ENCODE measurements at regions not wholly inside any gene's neighbourhood (a gene's known extent, or its start where the extent isn't known, plus 50 kb on each side); places are given as distances from the start of the nearest gene placed in this dataset.

DNA sequence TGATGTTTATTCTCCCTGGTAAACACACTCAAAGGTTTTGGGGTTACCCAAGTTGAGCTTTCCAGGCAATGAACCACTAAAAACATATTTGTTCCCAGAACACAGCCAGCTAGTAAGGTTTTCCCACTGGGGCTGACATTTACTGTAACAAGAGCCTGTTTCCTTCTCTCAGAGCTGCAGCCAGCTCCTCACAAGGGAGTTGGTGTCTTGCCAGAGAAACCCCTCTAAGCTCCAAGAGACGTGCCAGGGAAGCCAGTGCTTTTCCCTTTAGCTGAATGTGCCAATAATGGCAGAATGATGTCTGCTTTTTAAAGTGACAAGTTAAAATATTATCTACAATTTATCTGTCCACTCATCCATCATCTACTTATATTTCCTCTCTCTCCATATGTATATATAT, 170.8 kb upstream of the RBFOX1 start:
- DNase-seq (ENCODE audit: low spot score in 2 of 2): no peak
- Mint-ChIP-seq H3K4me3 (no peak overlapping the region), H3K4me1 (no peaks in the 10 kb centered on the region), H3K36me3 (no peaks in the 10 kb centered on the region), H3K9me3 (peaks cover 12% of the 10 kb centered on the region), H3K27ac (no peak overlapping the region), H3K27me3 (no peaks in the 10 kb centered on the region)
- ATAC-seq (ENCODE audit: low read depth): no peak

DNA sequence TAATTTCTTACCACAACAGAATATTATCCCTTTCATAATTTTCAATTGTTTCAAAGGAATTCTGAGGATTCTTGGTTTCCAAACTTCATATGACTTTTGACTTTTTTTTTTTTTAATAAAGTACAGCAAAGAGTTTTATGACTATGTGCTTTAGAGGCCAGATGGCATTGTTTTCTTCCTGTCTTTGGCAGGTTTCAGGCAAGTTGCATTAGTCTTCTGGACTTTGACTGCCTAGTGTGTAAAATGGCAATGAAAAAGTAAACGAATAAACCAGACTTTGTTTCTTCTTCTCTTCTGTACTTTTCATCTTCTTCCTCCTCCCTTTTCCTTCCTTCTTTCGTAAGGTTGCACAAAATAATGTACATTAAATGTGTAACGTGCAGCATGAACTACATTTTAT, 172.6 kb upstream of the RBFOX1 start:
- ATAC-seq (ENCODE audit: low read depth) (no peak), DNase-seq (ENCODE audit: low spot score in 2 of 2) (no peak)
- Mint-ChIP-seq H3K4me1 (no peaks in the 10 kb centered on the region), H3K4me3 (no peak overlapping the region), H3K27ac (no peak overlapping the region), H3K36me3 (no peaks in the 10 kb centered on the region), H3K27me3 (no peaks in the 10 kb centered on the region), H3K9me3 (peaks cover 8% of the 10 kb centered on the region)

DNA sequence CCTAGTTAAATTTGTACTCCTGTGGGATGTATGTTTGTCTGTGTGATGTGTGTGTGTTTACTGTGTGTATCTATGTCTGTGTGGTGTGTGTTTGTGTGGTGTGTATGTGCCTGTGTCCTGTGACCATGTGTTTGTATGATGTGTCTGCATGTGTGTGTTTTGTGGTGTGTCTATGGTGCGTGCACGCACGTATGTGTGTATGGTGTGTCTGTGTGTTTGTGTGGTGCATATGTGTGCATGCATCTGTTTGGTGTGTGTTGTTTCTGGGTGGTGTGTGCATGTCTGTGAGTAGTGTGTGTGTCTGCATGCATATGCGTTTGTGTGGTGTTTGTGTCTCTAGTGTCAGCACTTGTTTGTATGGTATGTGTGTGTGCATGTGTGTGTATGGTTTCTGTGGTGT, 174.2 kb upstream of the RBFOX1 start:
- no peaks in the 10 kb centered on the region for H3K36me3 Mint-ChIP-seq
- no peak overlapping the region for H3K27ac Mint-ChIP-seq
- no peaks in the 10 kb centered on the region for H3K4me1 Mint-ChIP-seq
- no peaks in the 10 kb centered on the region for H3K27me3 Mint-ChIP-seq
- no peak for ATAC-seq (ENCODE audit: low read depth)
- no peak for DNase-seq (ENCODE audit: low spot score in 2 of 2)
- no peak overlapping the region for H3K4me3 Mint-ChIP-seq
- H3K9me3 Mint-ChIP-seq: peaks cover 8% of the 10 kb centered on the region

DNA sequence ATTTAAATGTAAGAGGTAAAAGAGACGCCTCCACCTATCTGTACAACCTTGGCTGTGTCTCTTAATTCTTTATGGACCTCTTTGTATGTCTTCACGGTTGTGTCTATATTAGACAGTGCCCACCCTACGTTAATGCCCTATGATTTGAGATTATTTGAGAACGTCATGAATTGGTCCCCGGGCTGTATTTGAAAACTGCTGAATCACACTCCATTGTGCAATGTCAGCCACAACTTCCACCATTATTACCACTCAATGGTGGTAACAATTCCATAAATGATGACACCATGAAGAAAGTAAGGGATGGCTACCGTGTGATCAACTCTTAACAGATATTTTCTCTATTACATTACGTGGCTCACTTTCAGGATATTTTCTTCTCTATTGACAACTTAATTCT, 182.4 kb upstream of the RBFOX1 start:
- no peak overlapping the region for H3K4me3 Mint-ChIP-seq
- DNase-seq (ENCODE audit: low spot score in 2 of 2) (no peak), ATAC-seq (ENCODE audit: low read depth) (no peak)
- no peaks in the 10 kb centered on the region for H3K4me1 Mint-ChIP-seq
- no peaks in the 10 kb centered on the region for H3K36me3 Mint-ChIP-seq
- H3K9me3 Mint-ChIP-seq: peaks cover 3% of the 10 kb centered on the region
- no peak overlapping the region for H3K27ac Mint-ChIP-seq
- no peaks in the 10 kb centered on the region for H3K27me3 Mint-ChIP-seq

DNA sequence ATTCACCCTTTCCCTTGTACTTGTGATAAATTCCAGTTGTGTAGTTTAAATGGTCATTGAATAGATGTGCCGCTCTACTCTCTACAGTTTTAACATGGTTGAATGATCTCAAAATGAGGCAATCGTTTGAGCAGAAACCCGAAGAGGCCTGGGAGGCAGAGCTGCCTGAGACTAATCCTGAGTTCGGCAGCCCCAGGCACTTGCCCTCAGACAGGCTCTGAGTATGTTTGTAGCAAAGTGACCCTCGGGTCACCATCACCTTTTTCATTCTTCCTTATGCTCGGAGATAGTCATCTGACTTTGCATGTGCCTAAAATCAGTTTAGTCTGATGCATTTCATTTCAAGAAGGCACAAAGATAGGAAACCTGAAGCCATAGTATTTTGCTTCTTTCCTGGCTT, 184.0 kb upstream of the RBFOX1 start:
- H3K4me3 Mint-ChIP-seq: no peak overlapping the region
- peaks cover 3% of the 10 kb centered on the region for H3K9me3 Mint-ChIP-seq
- no peak overlapping the region for H3K27ac Mint-ChIP-seq
- H3K4me1 Mint-ChIP-seq: no peaks in the 10 kb centered on the region
- DNase-seq (ENCODE audit: low spot score in 2 of 2) (no peak), ATAC-seq (ENCODE audit: low read depth) (no peak)
- H3K27me3 Mint-ChIP-seq: no peaks in the 10 kb centered on the region
- no peaks in the 10 kb centered on the region for H3K36me3 Mint-ChIP-seq

DNA sequence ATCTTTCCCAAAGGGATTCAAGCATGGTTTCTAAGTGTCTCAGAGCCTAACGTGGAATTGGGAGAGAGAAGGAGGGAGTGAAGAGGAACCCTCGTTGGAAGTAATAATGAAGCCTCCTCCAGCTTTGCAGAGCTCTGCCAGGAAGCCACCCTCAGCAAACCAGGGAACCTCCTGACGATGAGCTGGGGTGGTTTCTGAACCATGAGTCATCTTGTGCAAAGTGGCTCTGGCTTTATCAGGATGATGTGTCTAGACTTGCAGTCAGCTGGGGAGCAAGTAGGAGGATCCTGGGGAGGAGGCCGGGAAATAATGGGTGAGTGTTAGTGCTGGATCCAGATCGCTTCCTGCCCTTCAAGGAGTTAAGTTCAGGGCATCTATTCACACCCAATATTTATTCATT, 191.7 kb upstream of the RBFOX1 start:
- Mint-ChIP-seq H3K9me3 (peaks cover 12% of the 10 kb centered on the region), H3K27me3 (no peaks in the 10 kb centered on the region), H3K4me1 (no peaks in the 10 kb centered on the region), H3K4me3 (no peak overlapping the region), H3K36me3 (no peaks in the 10 kb centered on the region), H3K27ac (no peak overlapping the region)
- DNase-seq (ENCODE audit: low spot score in 2 of 2) (no peak), ATAC-seq (ENCODE audit: low read depth) (no peak)

DNA sequence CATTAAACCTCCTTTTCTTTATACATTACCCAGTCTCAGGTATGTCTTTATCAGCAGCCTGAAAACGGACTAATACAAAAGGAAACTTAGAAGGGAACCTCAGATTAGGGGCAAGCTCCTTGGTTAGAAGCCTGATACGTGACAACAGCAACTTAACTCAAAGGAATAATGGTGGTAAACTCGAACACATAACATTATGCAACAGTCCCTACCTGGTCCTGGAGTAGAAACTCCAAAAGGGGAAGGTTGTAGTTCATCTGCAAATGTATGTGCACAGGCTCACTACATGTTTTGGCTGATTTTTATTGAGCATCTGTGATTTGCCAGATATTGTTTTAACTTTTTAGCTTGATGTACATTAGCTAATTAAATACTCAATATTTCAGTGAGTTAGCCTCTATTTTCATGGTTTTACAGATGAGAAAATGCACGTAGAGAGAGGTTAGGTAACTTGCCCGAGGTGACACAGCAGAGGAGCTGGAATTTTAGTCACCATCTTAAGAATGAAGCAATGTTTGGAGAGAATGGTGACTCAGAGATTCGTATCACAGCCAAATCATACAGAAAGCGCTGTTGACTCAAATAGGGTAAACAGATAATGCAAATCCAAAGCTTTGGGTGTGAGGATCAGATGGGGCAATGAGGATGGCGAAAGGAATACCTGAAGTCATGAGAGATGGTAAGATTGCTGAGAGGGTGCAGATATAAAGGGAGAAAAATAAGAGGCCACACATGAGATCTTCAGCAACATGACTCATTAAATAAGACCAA, 194.9 kb upstream of the RBFOX1 start:
- ATAC-seq (ENCODE audit: low read depth) (no peak), DNase-seq (ENCODE audit: low spot score in 2 of 2) (no peak)
- Mint-ChIP-seq H3K27me3 (no peaks in the 10 kb centered on the region), H3K27ac (no peak overlapping the region), H3K36me3 (no peaks in the 10 kb centered on the region), H3K9me3 (peaks cover 12% of the 10 kb centered on the region), H3K4me1 (no peaks in the 10 kb centered on the region), H3K4me3 (no peak overlapping the region)

DNA sequence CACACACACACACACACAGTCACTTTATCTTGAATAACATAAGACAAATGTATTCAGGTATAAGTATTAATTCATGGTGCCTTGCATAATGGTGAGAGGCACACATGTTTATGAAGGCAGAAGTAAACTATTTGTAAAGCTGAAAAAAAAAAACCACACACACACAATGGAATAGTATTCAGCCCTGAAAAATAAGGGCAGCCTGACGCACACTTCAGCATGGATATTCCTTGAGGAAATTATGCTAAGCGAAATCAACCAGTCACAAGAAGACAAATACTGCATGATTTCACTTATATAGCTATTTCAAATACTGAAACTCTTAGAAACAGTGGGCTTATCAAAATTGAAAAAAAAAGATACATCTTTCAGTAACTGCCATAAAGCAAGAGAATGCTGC, 200.2 kb upstream of the RBFOX1 start:
- DNase-seq (ENCODE audit: low spot score in 2 of 2): no peak
- no peaks in the 10 kb centered on the region for H3K4me1 Mint-ChIP-seq
- peaks cover 7% of the 10 kb centered on the region for H3K9me3 Mint-ChIP-seq
- no peaks in the 10 kb centered on the region for H3K36me3 Mint-ChIP-seq
- no peaks in the 10 kb centered on the region for H3K27me3 Mint-ChIP-seq
- no peak overlapping the region for H3K4me3 Mint-ChIP-seq
- no peak overlapping the region for H3K27ac Mint-ChIP-seq
- no peak for ATAC-seq (ENCODE audit: low read depth)

DNA sequence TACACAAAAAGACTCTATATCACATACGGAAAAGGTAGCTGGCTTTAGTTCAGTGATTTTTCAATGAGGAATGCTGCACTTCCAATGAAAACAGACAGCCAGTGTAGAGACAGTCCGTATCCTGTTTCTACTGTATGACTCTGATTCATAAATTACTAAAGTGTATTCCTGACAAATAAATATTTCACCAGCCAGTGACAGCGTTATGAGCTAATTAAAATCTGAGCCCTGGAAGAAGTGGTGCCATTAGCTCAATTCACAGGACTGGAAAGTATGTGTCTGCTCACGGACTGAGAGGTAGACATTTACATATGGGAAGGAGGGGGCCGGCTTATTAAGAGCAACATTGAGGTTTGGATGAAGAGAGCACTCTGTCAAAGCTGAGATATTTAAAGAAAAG, 207.9 kb upstream of the RBFOX1 start:
- no peak for DNase-seq (ENCODE audit: low spot score in 2 of 2)
- H3K9me3 Mint-ChIP-seq: peaks cover 8% of the 10 kb centered on the region
- H3K27me3 Mint-ChIP-seq: no peaks in the 10 kb centered on the region
- H3K27ac Mint-ChIP-seq: no peak overlapping the region
- H3K36me3 Mint-ChIP-seq: no peaks in the 10 kb centered on the region
- ATAC-seq (ENCODE audit: low read depth): no peak
- no peaks in the 10 kb centered on the region for H3K4me1 Mint-ChIP-seq
- H3K4me3 Mint-ChIP-seq: no peak overlapping the region

DNA sequence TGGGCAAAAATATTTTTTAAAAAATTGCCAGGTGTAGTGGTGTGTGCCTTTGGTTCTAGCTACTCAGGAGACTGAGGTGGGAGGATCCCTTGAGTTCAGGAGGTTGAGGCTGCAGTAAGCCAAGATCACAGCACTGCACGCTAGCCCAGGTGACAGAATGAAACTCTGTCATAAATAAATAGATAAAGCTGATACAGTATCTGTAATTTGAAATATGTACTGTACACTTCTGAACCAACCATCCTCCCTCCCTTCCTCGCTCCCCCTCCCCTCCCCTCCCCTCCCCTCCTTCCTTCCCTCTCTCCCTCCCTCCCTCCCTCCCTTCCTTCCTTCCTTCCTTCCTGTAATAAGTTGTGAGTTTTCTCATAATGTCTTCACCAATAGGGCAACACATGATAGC, 208.4 kb upstream of the RBFOX1 start:
- no peak overlapping the region for H3K27ac Mint-ChIP-seq
- no peaks in the 10 kb centered on the region for H3K27me3 Mint-ChIP-seq
- DNase-seq (ENCODE audit: low spot score in 2 of 2): no peak
- no peaks in the 10 kb centered on the region for H3K4me1 Mint-ChIP-seq
- ATAC-seq (ENCODE audit: low read depth): no peak
- peaks cover 8% of the 10 kb centered on the region for H3K9me3 Mint-ChIP-seq
- H3K36me3 Mint-ChIP-seq: no peaks in the 10 kb centered on the region
- no peak overlapping the region for H3K4me3 Mint-ChIP-seq

DNA sequence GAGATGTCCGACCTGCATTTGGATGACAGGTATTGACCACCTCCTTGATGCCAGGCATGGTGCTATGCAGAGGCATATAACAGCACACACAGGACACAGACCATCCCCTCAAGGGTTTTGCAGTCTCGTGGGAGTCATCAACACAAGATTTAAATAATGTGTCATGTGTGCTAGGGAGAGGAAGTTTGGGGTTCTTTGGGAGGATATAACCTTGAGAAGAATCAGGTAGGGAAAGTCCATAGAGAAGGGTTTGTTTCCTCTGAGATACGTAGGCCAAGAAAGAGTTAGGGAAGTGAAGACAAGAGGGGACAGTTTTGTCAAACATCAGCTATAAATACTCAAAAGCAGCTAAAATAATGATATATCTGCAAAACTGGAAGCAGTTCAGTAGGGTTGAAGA, 215.9 kb upstream of the RBFOX1 start:
- ATAC-seq (ENCODE audit: low read depth) (no peak), DNase-seq (ENCODE audit: low spot score in 2 of 2) (no peak)
- no peak overlapping the region for H3K27ac Mint-ChIP-seq
- H3K27me3 Mint-ChIP-seq: no peaks in the 10 kb centered on the region
- no peaks in the 10 kb centered on the region for H3K9me3 Mint-ChIP-seq
- no peaks in the 10 kb centered on the region for H3K4me1 Mint-ChIP-seq
- no peak overlapping the region for H3K4me3 Mint-ChIP-seq
- H3K36me3 Mint-ChIP-seq: no peaks in the 10 kb centered on the region

DNA sequence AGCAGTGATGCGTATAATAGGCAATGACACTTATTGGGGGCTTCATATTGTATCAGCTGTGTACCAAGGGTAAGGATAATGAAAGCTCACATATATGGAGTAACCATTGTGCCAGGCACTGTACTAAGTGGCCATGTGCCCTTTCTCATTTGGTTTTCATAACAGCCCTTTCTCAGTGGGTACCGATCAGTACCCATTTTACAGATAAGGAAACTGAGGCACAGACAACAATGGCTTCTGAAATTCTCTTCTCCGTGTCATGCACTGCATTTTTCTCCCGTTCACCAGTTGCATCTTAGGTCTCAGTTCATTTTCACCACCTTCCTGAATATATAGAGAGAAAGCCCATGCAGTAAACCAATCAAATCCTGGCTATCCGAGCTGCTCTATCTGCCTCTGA, 216.7 kb upstream of the RBFOX1 start:
- Mint-ChIP-seq H3K27me3 (no peaks in the 10 kb centered on the region), H3K36me3 (no peaks in the 10 kb centered on the region), H3K9me3 (no peaks in the 10 kb centered on the region), H3K27ac (no peak overlapping the region), H3K4me3 (no peak overlapping the region), H3K4me1 (no peaks in the 10 kb centered on the region)
- ATAC-seq (ENCODE audit: low read depth): no peak
- no peak for DNase-seq (ENCODE audit: low spot score in 2 of 2)

DNA sequence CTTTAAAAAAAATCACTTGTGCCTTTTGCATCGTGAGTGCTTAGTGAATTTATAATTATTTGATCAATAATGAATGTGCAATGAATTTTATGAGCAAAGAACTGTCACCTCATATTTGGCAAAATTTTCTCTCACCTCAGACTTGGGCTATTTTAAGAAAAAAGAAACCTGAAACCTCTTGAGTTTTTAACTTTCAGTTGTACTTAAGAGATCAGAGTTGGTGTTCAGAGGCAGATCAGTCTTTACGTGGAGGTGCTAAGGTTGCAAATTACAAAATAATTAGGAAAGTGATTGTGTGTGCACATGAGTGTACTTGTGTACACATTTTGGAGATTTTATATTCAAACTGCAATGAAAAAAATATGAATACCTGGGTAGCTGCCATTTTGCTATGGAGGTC, 218.7 kb upstream of the RBFOX1 start:
- H3K4me1 Mint-ChIP-seq: no peaks in the 10 kb centered on the region
- H3K9me3 Mint-ChIP-seq: no peaks in the 10 kb centered on the region
- H3K36me3 Mint-ChIP-seq: no peaks in the 10 kb centered on the region
- no peak for ATAC-seq (ENCODE audit: low read depth)
- no peak overlapping the region for H3K27ac Mint-ChIP-seq
- no peak overlapping the region for H3K4me3 Mint-ChIP-seq
- no peaks in the 10 kb centered on the region for H3K27me3 Mint-ChIP-seq
- DNase-seq (ENCODE audit: low spot score in 2 of 2): no peak

DNA sequence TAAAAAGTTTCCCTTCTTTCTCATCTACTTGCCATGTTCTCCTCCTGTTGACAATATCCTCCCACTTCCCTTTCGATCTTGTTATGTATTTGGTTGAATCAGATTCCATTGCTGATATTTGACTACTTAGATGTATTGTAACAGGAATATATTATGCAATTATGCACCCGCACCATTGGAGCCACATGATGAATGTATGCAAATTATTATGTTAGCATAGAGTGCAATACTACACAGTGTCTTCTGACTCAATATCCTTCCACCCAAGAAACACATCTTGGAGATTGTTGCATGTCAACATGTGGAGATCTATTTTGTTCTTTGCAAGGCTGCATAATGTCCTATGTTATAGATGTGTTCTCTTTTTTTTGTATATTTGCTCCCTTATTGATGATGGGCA, 219.2 kb upstream of the RBFOX1 start:
- Mint-ChIP-seq H3K27ac (no peak overlapping the region), H3K4me3 (no peak overlapping the region), H3K4me1 (no peaks in the 10 kb centered on the region), H3K27me3 (no peaks in the 10 kb centered on the region), H3K9me3 (peaks cover 2% of the 10 kb centered on the region), H3K36me3 (no peaks in the 10 kb centered on the region)
- DNase-seq (ENCODE audit: low spot score in 2 of 2) (no peak), ATAC-seq (ENCODE audit: low read depth) (no peak)

DNA sequence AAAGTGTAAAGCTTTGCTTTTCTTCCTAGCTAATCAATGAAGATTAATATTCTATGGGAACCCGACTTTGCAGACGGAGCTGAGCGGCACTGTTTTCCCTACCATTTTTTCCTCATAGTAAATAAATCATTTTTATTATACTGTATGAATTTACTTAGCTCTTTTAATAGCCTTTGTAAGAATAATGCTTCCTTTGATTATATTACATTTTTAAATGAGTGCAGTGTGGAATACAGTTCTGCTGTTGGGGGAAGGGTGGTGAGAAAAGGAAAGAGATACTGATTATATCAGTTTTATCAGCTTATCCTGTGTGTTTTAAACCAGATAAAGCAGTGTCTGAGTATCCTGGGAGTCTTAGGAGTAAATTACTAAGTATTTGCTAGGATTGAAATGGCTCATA, 221.4 kb upstream of the RBFOX1 start:
- no peaks in the 10 kb centered on the region for H3K27me3 Mint-ChIP-seq
- ATAC-seq (ENCODE audit: low read depth) (no peak), DNase-seq (ENCODE audit: low spot score in 2 of 2) (no peak)
- no peak overlapping the region for H3K4me3 Mint-ChIP-seq
- H3K4me1 Mint-ChIP-seq: no peaks in the 10 kb centered on the region
- no peak overlapping the region for H3K27ac Mint-ChIP-seq
- peaks cover 2% of the 10 kb centered on the region for H3K9me3 Mint-ChIP-seq
- no peaks in the 10 kb centered on the region for H3K36me3 Mint-ChIP-seq

Measured in memory B cell (primary cell).